SK-N-SH (cell line): ENCODE measurements at regions not wholly inside any gene's neighbourhood (a gene's known extent, or its start where the extent isn't known, plus 50 kb on each side); places are given as distances from the start of the nearest gene placed in this dataset.
A peak's percentile ranks its signal among the peaks of the same experiment; 100 is the strongest.

Experiments
- CTCF ChIA-PET: fragments of 300-600, 350-600 bp; formaldehyde crosslinking; extraction: SDS; loops from one replicate; lab custom pipeline; 2021; lab: Yijun Ruan, JAX
- POLR2A ChIA-PET: fragments of 350-600 bp; sonication (Branson Sonifier 250); formaldehyde crosslinking; extraction: SDS; loops from one replicate; lab custom pipeline; 2020; ENCODE audit warnings: antibody characterized with exemption, inconsistent platforms; lab: Yijun Ruan, JAX
- DNase-seq: peaks from one replicate; pipeline ENCODE4 v3.0.0; 2012
- H2AFZ ChIP-seq: fragments of 200-600 bp; sonication (generic); 2 replicates; pipeline ENCODE4 v1.8.1; 2016; ENCODE audit warnings: antibody characterized with exemption, mild to moderate bottlenecking, low read depth
- H3F3A ChIP-seq: fragments of 200-600 bp; sonication (generic); replicated peaks from 2 replicates; pipeline ENCODE3; 2016; ENCODE audit warnings: antibody characterized with exemption, mild to moderate bottlenecking; ENCODE audit not compliant: insufficient read depth
- H3K27ac ChIP-seq, 2 experiments: fragments of 200-500 bp in 1 of 2; fragments of 200-600 bp in 1 of 2; sonication (Bioruptor generic) in 1 of 2; sonication (generic), shearing (Covaris generic) in 1 of 2; 2 replicates each; pipeline versions ENCODE4 v1.5.1 to v1.6.1; 2014 to 2016; ENCODE audit warnings: low read depth in 2 of 2, inconsistent platforms in 1 of 2, low read length in 1 of 2, mild to moderate bottlenecking in 1 of 2, mixed read lengths in 1 of 2
- H3K27me3 ChIP-seq: fragments of 200-600 bp; sonication (generic), shearing (Covaris generic); 2 replicates; pipeline ENCODE4 v1.6.1; 2016; ENCODE audit warnings: mixed run types; ENCODE audit not compliant: insufficient read depth
- H3K36me3 ChIP-seq, 2 experiments: fragments of 200-500 bp in 1 of 2; fragments of 200-600 bp in 1 of 2; sonication (Bioruptor generic) in 1 of 2; sonication (generic) in 1 of 2; replicated peaks in 1 of 2; 2 replicates each; pipeline versions ENCODE3 to v1.5.1; 2014 to 2016; ENCODE audit warnings: low read length in 1 of 2, mild to moderate bottlenecking in 1 of 2; ENCODE audit not compliant: insufficient read depth in 2 of 2, control insufficient read depth in 1 of 2
- H3K4me1 ChIP-seq, 2 experiments: fragments of 200-500 bp in 1 of 2; fragments of 200-600 bp in 1 of 2; sonication (Bioruptor generic) in 1 of 2; sonication (generic), shearing (Covaris generic) in 1 of 2; 2 replicates each; pipeline versions ENCODE4 v1.5.1 to v1.6.1; 2014 to 2016; ENCODE audit warnings: low read depth in 1 of 2, low read length in 1 of 2, mixed run types in 1 of 2; ENCODE audit not compliant: insufficient read depth in 2 of 2, control insufficient read depth in 1 of 2
- H3K4me2 ChIP-seq: fragments of 200-600 bp; sonication (generic), shearing (Covaris generic); 2 replicates; pipeline ENCODE4 v1.6.1; 2017; ENCODE audit warnings: mixed run types
- H3K4me3 ChIP-seq, 2 experiments: fragments of 200-500 bp in 1 of 2; fragments of 200-600 bp in 1 of 2; sonication (Bioruptor generic) in 1 of 2; sonication (generic), shearing (Covaris generic) in 1 of 2; 2 replicates each; pipeline versions ENCODE4 v1.5.1 to v1.8.1; 2014 to 2016; ENCODE audit warnings: low read depth in 2 of 2, inconsistent platforms in 1 of 2, low read length in 1 of 2, mild to moderate bottlenecking in 1 of 2, mixed read lengths in 1 of 2, moderate library complexity in 1 of 2
- H3K79me2 ChIP-seq: fragments of 200-600 bp; sonication (generic); 2 replicates; pipeline ENCODE4 v1.8.1; 2017; ENCODE audit warnings: mild to moderate bottlenecking; ENCODE audit not compliant: insufficient read depth
- H3K9ac ChIP-seq: fragments of 200-600 bp; sonication (generic); 2 replicates; pipeline ENCODE4 v1.6.1; 2017; ENCODE audit warnings: mixed run types
- H3K9me2 ChIP-seq: fragments of 200-600 bp; sonication (generic); 2 replicates; pipeline ENCODE4 v1.6.1; 2017; ENCODE audit warnings: mixed run types
- H3K9me3 ChIP-seq: fragments of 200-600 bp; sonication (generic); 2 replicates; pipeline ENCODE4 v1.6.1; 2017; ENCODE audit warnings: mixed run types, mild to moderate bottlenecking, moderate library complexity
- H4K20me1 ChIP-seq: fragments of 200-600 bp; sonication (generic); 2 replicates; pipeline ENCODE4 v1.6.1; 2017; ENCODE audit warnings: mild to moderate bottlenecking, mixed run types; ENCODE audit not compliant: insufficient read depth
- ELF1 ChIP-seq: IDR thresholded peaks from 2 replicates; pipeline ENCODE4 v1.4.0; 2012
- EZH2phosphoT487 ChIP-seq: fragments of 200-600 bp; sonication (generic); IDR thresholded peaks from 2 replicates; pipeline ENCODE4 v1.6.1; 2017; ENCODE audit warnings: low read depth, mixed run types, mild to moderate bottlenecking, antibody characterized with exemption, moderate library complexity, borderline replicate concordance
- FOSL2 ChIP-seq: IDR thresholded peaks from 2 replicates; pipeline ENCODE4 v1.4.0; 2012; ENCODE audit warnings: low read depth, mild to moderate bottlenecking, moderate library complexity, borderline replicate concordance
- FOXJ3 ChIP-seq: sonication (generic); formaldehyde crosslinking; IDR thresholded peaks from 2 replicates; pipeline ENCODE4 v1.5.1; 2020; ENCODE audit warnings: mild to moderate bottlenecking, missing genetic modification reagents
- FOXM1 ChIP-seq: IDR thresholded peaks from 2 replicates; pipeline ENCODE4 v1.4.0; 2012; ENCODE audit warnings: low read depth, mild to moderate bottlenecking
- GABPA ChIP-seq: IDR thresholded peaks from 2 replicates; pipeline ENCODE4 v1.4.0; 2012; ENCODE audit warnings: low read depth, mild to moderate bottlenecking
- GATA2 ChIP-seq: sonication (generic); formaldehyde crosslinking; IDR thresholded peaks from 2 replicates; pipeline ENCODE4 v1.5.0; 2020; ENCODE audit warnings: mild to moderate bottlenecking, missing genetic modification reagents
- JUND ChIP-seq: IDR thresholded peaks from 2 replicates; pipeline ENCODE4 v1.4.0; 2012
- MXI1 ChIP-seq: IDR thresholded peaks from 2 replicates; pipeline ENCODE4 v1.6.1; 2012; ENCODE audit warnings: mild to moderate bottlenecking, low read depth, low read length, improper control_type of control experiment
- NFIC ChIP-seq: IDR thresholded peaks from 2 replicates; pipeline ENCODE4 v1.4.0; 2012; ENCODE audit warnings: borderline replicate concordance
- NRF1 ChIP-seq: IDR thresholded peaks from 2 replicates; pipeline ENCODE4 v1.6.1; 2012; ENCODE audit warnings: low read depth, mild to moderate bottlenecking, low read length
- POLR2AphosphoS5 ChIP-seq: IDR thresholded peaks from 2 replicates; pipeline ENCODE4 v1.6.1; 2012; ENCODE audit warnings: low read depth, low read length
- RAD21 ChIP-seq: IDR thresholded peaks from 2 replicates; pipeline ENCODE4 v1.6.1; 2012; ENCODE audit warnings: mild to moderate bottlenecking, low read length
- RCOR1 ChIP-seq: fragments of 150-350 bp; IDR thresholded peaks from 2 replicates; pipeline ENCODE4 v1.6.1; 2017; ENCODE audit warnings: antibody characterized with exemption, low read length
- RFX5 ChIP-seq: IDR thresholded peaks from 2 replicates; pipeline ENCODE4 v1.6.1; 2012; ENCODE audit warnings: mild to moderate bottlenecking, improper control_type of control experiment, low read length
- RXRA ChIP-seq: IDR thresholded peaks from 2 replicates; pipeline ENCODE4 v1.4.0; 2012; ENCODE audit warnings: low read depth, mild to moderate bottlenecking, borderline replicate concordance
- SIN3A ChIP-seq: IDR thresholded peaks from 2 replicates; pipeline ENCODE4 v1.6.1; 2012; ENCODE audit warnings: low read depth, mild to moderate bottlenecking, low read length, moderate library complexity, borderline replicate concordance
- SMC3 ChIP-seq: IDR thresholded peaks from 2 replicates; pipeline ENCODE4 v1.6.1; 2012; ENCODE audit warnings: low read depth, low read length, improper control_type of control experiment
- TAF1 ChIP-seq: IDR thresholded peaks from 2 replicates; pipeline ENCODE4 v1.6.1; 2012; ENCODE audit warnings: low read depth, mild to moderate bottlenecking, low read length, moderate library complexity, borderline replicate concordance
- TCF12 ChIP-seq: IDR thresholded peaks from 2 replicates; pipeline ENCODE4 v1.4.0; 2012
- TEAD4 ChIP-seq: IDR thresholded peaks from 2 replicates; pipeline ENCODE4 v1.4.0; 2012; ENCODE audit warnings: mild to moderate bottlenecking, borderline replicate concordance; ENCODE audit not compliant: insufficient read depth
- USF2 ChIP-seq: fragments of 150-350 bp; IDR thresholded peaks from 2 replicates; pipeline ENCODE4 v1.6.1; 2017; ENCODE audit warnings: antibody characterized with exemption, low read length, low read depth, borderline replicate concordance
- YY1 ChIP-seq: IDR thresholded peaks from 2 replicates; pipeline ENCODE4 v1.4.0; 2012; ENCODE audit warnings: low read depth, mild to moderate bottlenecking
- WGBS: methylation state at CpG from one replicate; pipeline ENCODE4 v1.1.6; 2017; ENCODE audit warnings: low lambda C conversion rate; 5-methylcytosine and 5-hydroxymethylcytosine counted together
- TF ChIP-seq, protein P1 (sequence below): IDR thresholded peaks from 2 replicates; pipeline ENCODE4; 2012
- TF ChIP-seq, protein P2 (sequence below): fragments of 200-600 bp; sonication (generic); IDR thresholded peaks from 2 replicates; pipeline ENCODE4 v1.6.1; 2017; ENCODE audit warnings: antibody characterized with exemption, mild to moderate bottlenecking, moderate library complexity
- TF ChIP-seq, protein P3 (sequence below): IDR thresholded peaks from 2 replicates; pipeline ENCODE4 v1.4.0; 2012; ENCODE audit warnings: low read depth, borderline replicate concordance

DNA sequence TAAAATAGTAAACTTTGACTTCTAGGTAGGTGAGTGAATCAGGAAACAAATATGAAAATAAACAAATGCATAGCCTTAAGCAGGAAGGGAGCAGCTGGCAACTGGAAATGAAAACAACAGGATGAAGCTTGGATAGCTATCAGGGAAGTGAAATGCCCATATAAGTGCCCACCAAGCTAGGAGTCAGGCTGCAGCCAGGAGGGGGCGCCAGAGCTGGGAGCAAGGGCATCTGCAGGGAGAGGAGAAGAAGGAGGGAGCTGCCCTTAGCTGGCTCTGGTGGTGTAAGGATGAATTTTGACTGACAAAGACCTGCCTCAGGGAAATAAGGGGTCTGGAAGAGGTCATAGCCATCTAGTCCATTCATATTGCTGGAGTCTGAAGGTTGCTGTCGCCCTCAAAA, 298.3 kb downstream of the TDRD15 start:
- WGBS: 25% methylated on average over 2 of the region's 2 CpGs
- CTCF ChIA-PET: interaction anchor here (0.7 to 2.5 kb wide), 16 partner anchors 9 to 409 kb away, joined by 3 to 13 read pairs (median 3); no protein-coding TSS in a partner anchor
- POLR2A ChIA-PET: interaction anchor here (0.9 kb wide), 1 partner anchor 18 kb away, joined by 3 read pairs; no protein-coding TSS in a partner anchor

More for the DNA sequence above, 298.3 kb downstream of the TDRD15 start:
- Histone ChIP-seq H3K4me2 (no peak overlapping the region), H3K36me3 (no peaks in the 10 kb centered on the region), H3K9me3 (peaks cover 4% of the 10 kb centered on the region; the same call in 1 of the 2 replicates), H2AFZ (no peak overlapping the region), H4K20me1 (no peaks in the 10 kb centered on the region), H3K9ac (no peak overlapping the region), H3F3A (no peaks in the 10 kb centered on the region), H3K27me3 (no peaks in the 10 kb centered on the region), H3K4me3 (peak overlapping the region in 1 of 2 experiments; percentile 37; a peak in 1 of 4 replicates), H3K9me2 (no peaks in the 10 kb centered on the region), H3K27ac (no peak overlapping the region), H3K4me1 (peaks cover 0 to 3% of the 10 kb centered on the region in 2 experiments; a peak in 1 of 4 replicates), H3K79me2 (no peaks in the 10 kb centered on the region)
- no peak for TF ChIP-seq FOXJ3 (CRISPR knock-in tag)
- no peak for TF ChIP-seq FOSL2
- TF ChIP-seq, protein P1, sequence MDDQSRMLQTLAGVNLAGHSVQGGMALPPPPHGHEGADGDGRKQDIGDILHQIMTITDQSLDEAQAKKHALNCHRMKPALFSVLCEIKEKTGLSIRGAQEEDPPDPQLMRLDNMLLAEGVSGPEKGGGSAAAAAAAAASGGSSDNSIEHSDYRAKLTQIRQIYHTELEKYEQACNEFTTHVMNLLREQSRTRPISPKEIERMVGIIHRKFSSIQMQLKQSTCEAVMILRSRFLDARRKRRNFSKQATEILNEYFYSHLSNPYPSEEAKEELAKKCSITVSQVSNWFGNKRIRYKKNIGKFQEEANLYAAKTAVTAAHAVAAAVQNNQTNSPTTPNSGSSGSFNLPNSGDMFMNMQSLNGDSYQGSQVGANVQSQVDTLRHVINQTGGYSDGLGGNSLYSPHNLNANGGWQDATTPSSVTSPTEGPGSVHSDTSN: no peak
- TF ChIP-seq JUND: no peak
- no peak for TF ChIP-seq GATA2
- no peak for TF ChIP-seq NFIC
- no peak for TF ChIP-seq USF2
- no peak for TF ChIP-seq POLR2AphosphoS5
- no peak for TF ChIP-seq EZH2phosphoT487
- TF ChIP-seq RFX5: no peak
- TF ChIP-seq TCF12: no peak
- TF ChIP-seq RXRA: no peak
- no peak for TF ChIP-seq MXI1
- no peak for TF ChIP-seq ELF1
- TF ChIP-seq YY1: no peak
- TF ChIP-seq SMC3: peak; percentile 39; the same call in 1 of the 2 replicates
- TF ChIP-seq SIN3A: no peak
- TF ChIP-seq GABPA: no peak
- TF ChIP-seq TEAD4: no peak
- no peak for TF ChIP-seq NRF1
- TF ChIP-seq RCOR1: no peak
- TF ChIP-seq TAF1: no peak
- TF ChIP-seq, protein P2, sequence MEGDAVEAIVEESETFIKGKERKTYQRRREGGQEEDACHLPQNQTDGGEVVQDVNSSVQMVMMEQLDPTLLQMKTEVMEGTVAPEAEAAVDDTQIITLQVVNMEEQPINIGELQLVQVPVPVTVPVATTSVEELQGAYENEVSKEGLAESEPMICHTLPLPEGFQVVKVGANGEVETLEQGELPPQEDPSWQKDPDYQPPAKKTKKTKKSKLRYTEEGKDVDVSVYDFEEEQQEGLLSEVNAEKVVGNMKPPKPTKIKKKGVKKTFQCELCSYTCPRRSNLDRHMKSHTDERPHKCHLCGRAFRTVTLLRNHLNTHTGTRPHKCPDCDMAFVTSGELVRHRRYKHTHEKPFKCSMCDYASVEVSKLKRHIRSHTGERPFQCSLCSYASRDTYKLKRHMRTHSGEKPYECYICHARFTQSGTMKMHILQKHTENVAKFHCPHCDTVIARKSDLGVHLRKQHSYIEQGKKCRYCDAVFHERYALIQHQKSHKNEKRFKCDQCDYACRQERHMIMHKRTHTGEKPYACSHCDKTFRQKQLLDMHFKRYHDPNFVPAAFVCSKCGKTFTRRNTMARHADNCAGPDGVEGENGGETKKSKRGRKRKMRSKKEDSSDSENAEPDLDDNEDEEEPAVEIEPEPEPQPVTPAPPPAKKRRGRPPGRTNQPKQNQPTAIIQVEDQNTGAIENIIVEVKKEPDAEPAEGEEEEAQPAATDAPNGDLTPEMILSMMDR: peak; percentile 38
- TF ChIP-seq, protein P3, sequence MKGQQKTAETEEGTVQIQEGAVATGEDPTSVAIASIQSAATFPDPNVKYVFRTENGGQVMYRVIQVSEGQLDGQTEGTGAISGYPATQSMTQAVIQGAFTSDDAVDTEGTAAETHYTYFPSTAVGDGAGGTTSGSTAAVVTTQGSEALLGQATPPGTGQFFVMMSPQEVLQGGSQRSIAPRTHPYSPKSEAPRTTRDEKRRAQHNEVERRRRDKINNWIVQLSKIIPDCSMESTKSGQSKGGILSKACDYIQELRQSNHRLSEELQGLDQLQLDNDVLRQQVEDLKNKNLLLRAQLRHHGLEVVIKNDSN: no peak
- TF ChIP-seq RAD21: peak; percentile 70
- TF ChIP-seq FOXM1: no peak
- DNase-seq: peak; percentile 45
